HCT116 (cell line): ENCODE measurements at regions not wholly inside any gene's neighbourhood (a gene's known extent, or its start where the extent isn't known, plus 50 kb on each side); places are given as distances from the start of the nearest gene placed in this dataset.

Experiments
- ATAC-seq: fragments of 200-7000 bp; cut with Tn5 transposase; 2 replicates; pipeline ENCODE4 v1.9.1; 2020; ENCODE audit warnings: mild to moderate bottlenecking, moderate library complexity
- BruUV-seq: library from RNA; stranded (reverse); fragments of 400-500 nt; replicated peaks from 2 replicates; lab custom pipeline; 2021; lab: Mats Ljungman, UMichigan
- CTCF ChIA-PET: fragments of 300-600 bp; sonication (Branson Sonifier 250); formaldehyde crosslinking; loops from one replicate; lab custom pipeline; 2021; ENCODE audit warnings: antibody characterized with exemption; lab: Charles Lee
- POLR2A ChIA-PET: fragments of 300-600, 350-600 bp; sonication (Branson Sonifier 250); formaldehyde crosslinking; loops from one replicate; lab custom pipeline; 2021; ENCODE audit warnings: antibody characterized with exemption; lab: Charles Lee
- RAD21 ChIA-PET, 2 experiments: fragments of 300-600 bp; sonication (Branson Sonifier 250); formaldehyde crosslinking; loops; one replicate each; lab custom pipeline; 2023; ENCODE audit warnings: low total read pairs in 2 of 2; ENCODE audit not compliant: uncharacterized antibody in 2 of 2, unreplicated experiment in 2 of 2, low non-redundant PET in 1 of 2; lab: Charles Lee
- DNase-seq: peaks from one replicate; pipeline ENCODE4 v3.0.0-alpha.2; 2010; ENCODE audit warnings: low read depth, low spot score
- H2AFZ ChIP-seq: fragments of 200-600 bp; shearing (Covaris generic), sonication (generic); 2 replicates; pipeline ENCODE4 v1.6.1; 2017; ENCODE audit warnings: low read depth, mixed run types, mixed read lengths, antibody characterized with exemption, low read length; ENCODE audit not compliant: poor library complexity, severe bottlenecking
- H3K27ac ChIP-seq: 2 replicates; pipeline ENCODE4 v1.5.1; 2012; ENCODE audit warnings: low read depth, low read length
- H3K27me3 ChIP-seq: fragments of 200-600 bp; sonication (generic); 2 replicates; pipeline ENCODE4 v1.6.1; 2016; ENCODE audit warnings: mixed run types, low read length, mixed read lengths; ENCODE audit not compliant: insufficient read depth
- H3K36me3 ChIP-seq, 2 experiments: fragments of 200-500 bp in 1 of 2; fragments of 200-600 bp in 1 of 2; sonication (Bioruptor generic) in 1 of 2; sonication (generic) in 1 of 2; 2 replicates each; pipeline versions ENCODE4 v1.5.1 to v1.6.1; 2014 to 2016; ENCODE audit warnings: low read length in 2 of 2, inconsistent platforms in 1 of 2, mixed read lengths in 1 of 2, mixed run types in 1 of 2; ENCODE audit not compliant: insufficient read depth in 2 of 2, control insufficient read depth in 1 of 2
- H3K4me1 ChIP-seq, 2 experiments: fragments of 200-600 bp in 1 of 2; sonication (generic) in 1 of 2; 2 replicates each; pipeline versions ENCODE4 v1.5.1 to v1.6.1; 2012 to 2017; ENCODE audit warnings: low read length in 2 of 2, inconsistent platforms in 1 of 2, mild to moderate bottlenecking in 1 of 2, mixed read lengths in 1 of 2, mixed run types in 1 of 2, moderate library complexity in 1 of 2; ENCODE audit not compliant: insufficient read depth in 2 of 2, control insufficient read depth in 1 of 2
- H3K4me2 ChIP-seq: fragments of 200-600 bp; sonication (generic); 2 replicates; pipeline ENCODE4 v1.6.1; 2017; ENCODE audit warnings: mixed run types, low read length, mixed read lengths
- H3K4me3 ChIP-seq, 2 experiments: fragments of 200-600 bp in 1 of 2; sonication (generic) in 1 of 2; replicated peaks in 1 of 2; 2 replicates each; pipeline ENCODE4 v1.5.1; 2011 to 2016; ENCODE audit warnings: low read length in 2 of 2, control low read depth in 1 of 2, low read depth in 1 of 2, mild to moderate bottlenecking in 1 of 2, mixed read lengths in 1 of 2, mixed run types in 1 of 2
- H3K79me2 ChIP-seq: fragments of 200-600 bp; sonication (generic); 2 replicates; pipeline ENCODE4 v1.6.1; 2017; ENCODE audit warnings: mild to moderate bottlenecking, mixed run types, low read length, moderate library complexity, mixed read lengths; ENCODE audit not compliant: insufficient read depth
- H3K9ac ChIP-seq: fragments of 200-600 bp; sonication (generic); 2 replicates; pipeline ENCODE4 v1.6.1; 2016; ENCODE audit warnings: low read length, mixed read lengths
- H3K9me2 ChIP-seq: fragments of 200-600 bp; sonication (generic), shearing (Covaris generic); 2 replicates; pipeline ENCODE4 v1.6.1; 2017; ENCODE audit warnings: mixed run types, mild to moderate bottlenecking, moderate library complexity; ENCODE audit not compliant: insufficient read depth
- H3K9me3 ChIP-seq, 2 experiments: fragments of 200-500 bp in 1 of 2; fragments of 200-600 bp in 1 of 2; sonication (Bioruptor generic) in 1 of 2; sonication (generic) in 1 of 2; 2 replicates each; pipeline ENCODE4 v1.6.1; 2014 to 2017; ENCODE audit warnings: low read length in 2 of 2, mixed read lengths in 2 of 2, inconsistent platforms in 1 of 2, low read depth in 1 of 2, mild to moderate bottlenecking in 1 of 2, mixed run types in 1 of 2, moderate library complexity in 1 of 2; ENCODE audit not compliant: control insufficient read depth in 1 of 2, insufficient read depth in 1 of 2
- H4K20me1 ChIP-seq: fragments of 200-600 bp; sonication (generic), shearing (Covaris generic); 2 replicates; pipeline ENCODE4 v1.6.1; 2017; ENCODE audit warnings: mixed run types, mild to moderate bottlenecking, moderate library complexity; ENCODE audit not compliant: insufficient read depth
- CBX3 ChIP-seq: IDR thresholded peaks from 2 replicates; pipeline ENCODE4 v1.6.1; 2012; ENCODE audit warnings: low read depth
- EGR1 ChIP-seq: IDR thresholded peaks from 2 replicates; pipeline ENCODE4 v1.6.1; 2012; ENCODE audit warnings: low read depth
- ELF1 ChIP-seq: IDR thresholded peaks from 2 replicates; pipeline ENCODE4 v1.6.1; 2012; ENCODE audit warnings: low read depth, borderline replicate concordance
- EZH2 ChIP-seq: fragments of 200-600 bp; sonication (generic); IDR thresholded peaks from 2 replicates; pipeline ENCODE4 v1.6.1; 2017; ENCODE audit warnings: antibody characterized with exemption, mixed run types
- EZH2phosphoT487 ChIP-seq: fragments of 200-600 bp; IDR thresholded peaks from 2 replicates; pipeline ENCODE4 v1.6.1; 2018; ENCODE audit warnings: antibody characterized with exemption, borderline replicate concordance
- FOSL1 ChIP-seq: IDR thresholded peaks from 2 replicates; pipeline ENCODE4 v1.6.1; 2012; ENCODE audit warnings: low read depth
- POLR2A ChIP-seq: IDR thresholded peaks from 2 replicates; pipeline ENCODE4 v1.7.0; 2011; ENCODE audit warnings: borderline replicate concordance; ENCODE audit not compliant: insufficient read depth, insufficient read length; ENCODE audit errors: extremely low read depth
- POLR2AphosphoS5 ChIP-seq: IDR thresholded peaks from 2 replicates; pipeline ENCODE4 v1.6.1; 2011; ENCODE audit warnings: mild to moderate bottlenecking, low read depth, low read length, moderate library complexity
- SIN3A ChIP-seq: IDR thresholded peaks from 2 replicates; pipeline ENCODE4 v1.6.1; 2012; ENCODE audit warnings: low read depth
- SRF ChIP-seq: IDR thresholded peaks from 2 replicates; pipeline ENCODE4 v1.6.1; 2012; ENCODE audit warnings: low read depth
- TCF7L2 ChIP-seq: IDR thresholded peaks from 2 replicates; pipeline ENCODE4 v1.7.0; 2011; ENCODE audit warnings: borderline replicate concordance, inconsistent platforms; ENCODE audit not compliant: insufficient read depth, insufficient read length; ENCODE audit errors: extremely low read depth
- YY1 ChIP-seq: IDR thresholded peaks from 2 replicates; pipeline ENCODE4 v1.6.1; 2011; ENCODE audit warnings: low read length, low read depth, moderate library complexity, mild to moderate bottlenecking; ENCODE audit not compliant: insufficient replicate concordance; ENCODE audit errors: extremely low read depth
- ZFX ChIP-seq: fragments of 450-650 bp; IDR thresholded peaks from 2 replicates; pipeline ENCODE4 v1.6.1; 2017
- ZNF274 ChIP-seq: fragments of 200-500 bp; sonication (Bioruptor generic); IDR thresholded peaks from 2 replicates; pipeline ENCODE4 v1.6.1; 2014; ENCODE audit warnings: mild to moderate bottlenecking, low read depth, low read length, inconsistent platforms
- intact Hi-C: fragments of 100-400 bp; cut with micrococcal nuclease; formaldehyde crosslinking; loops from 2 replicates; pipeline ENCODE4 v1.10.0; 2022
- TF ChIP-seq, protein P1 (sequence below): IDR thresholded peaks from 2 replicates; pipeline ENCODE4 v1.6.1; 2011; ENCODE audit warnings: mild to moderate bottlenecking, low read length, moderate library complexity; ENCODE audit not compliant: insufficient replicate concordance; ENCODE audit errors: extremely low read depth
- TF ChIP-seq, protein P2 (sequence below): IDR thresholded peaks from 2 replicates; pipeline ENCODE4 v1.6.1; 2012; ENCODE audit warnings: low read depth

DNA sequence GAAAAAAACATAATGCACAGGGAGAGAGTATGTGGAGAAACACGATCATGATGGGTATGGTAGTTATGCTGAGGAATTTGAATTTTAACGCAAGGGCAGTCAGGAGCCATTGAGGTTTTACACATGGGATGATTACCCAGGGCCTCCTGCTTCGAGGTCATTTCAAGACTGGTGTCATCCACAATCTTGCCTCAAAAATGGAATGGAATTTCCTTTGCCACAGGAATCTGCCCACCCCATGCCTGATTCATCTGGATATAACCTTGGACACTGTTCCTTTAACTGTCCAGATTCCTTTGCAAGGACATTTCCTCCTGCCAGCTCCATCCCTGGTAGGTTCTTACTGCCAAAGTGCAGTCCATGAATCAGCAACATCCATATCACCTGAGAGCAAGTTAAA lies 655.9 kb upstream of the TENM4 start:
- H3K9me2 ChIP-seq, result no peaks in the 10 kb centered on the region
- DNase-seq (no peak), ATAC-seq (no peak)
- ChIA-PET POLR2A (no interaction called here), CTCF (no interaction called here), RAD21 (no interaction called here)
- H3K27me3 ChIP-seq, result no peaks in the 10 kb centered on the region
- peaks cover 0 to 9% of the 10 kb centered on the region in 2 experiments; a peak in 1 of 4 replicates for H3K9me3 ChIP-seq
- no peak overlapping the region for H2AFZ ChIP-seq
- H3K36me3 ChIP-seq, result no peaks in the 10 kb centered on the region
- no peak overlapping the region for H3K9ac ChIP-seq
- H4K20me1 ChIP-seq, result no peaks in the 10 kb centered on the region
- no peak overlapping the region for H3K4me2 ChIP-seq
- H3K27ac ChIP-seq, result no peak overlapping the region
- TF ChIP-seq ELF1 (no peak), CBX3 (no peak), POLR2AphosphoS5 (no peak), ZFX (no peak)
- no peaks in the 10 kb centered on the region for H3K4me1 ChIP-seq
- H3K4me3 ChIP-seq, result no peak overlapping the region
- intact Hi-C loops, result no loop called here
- BruUV-seq, result no TSS peak
- H3K79me2 ChIP-seq, result no peaks in the 10 kb centered on the region

DNA sequence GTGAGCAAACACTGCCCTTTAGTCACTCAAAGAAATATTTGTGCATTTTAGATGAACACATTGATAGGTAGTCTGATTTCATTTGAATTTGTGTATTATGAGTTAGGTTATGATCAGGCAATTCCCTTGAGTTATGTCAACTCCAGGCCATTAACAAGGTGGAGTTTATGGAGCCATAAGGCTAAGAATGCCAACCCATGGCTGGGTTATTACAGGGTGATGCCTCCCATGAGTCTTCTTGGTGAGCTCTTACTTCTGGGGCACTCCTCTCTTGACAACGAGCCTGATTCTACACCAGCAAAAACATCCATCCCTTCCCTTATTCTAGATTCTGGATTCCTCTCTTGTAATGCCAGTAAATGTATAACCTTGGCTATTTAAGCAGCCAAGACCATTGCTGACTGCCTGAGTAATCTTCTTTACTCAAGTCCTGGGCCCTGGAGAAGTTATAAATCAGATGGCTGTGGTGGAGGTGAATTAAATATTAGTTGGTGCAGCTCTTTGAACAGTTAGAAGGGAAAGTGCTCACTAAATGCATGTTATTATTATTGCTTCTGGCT lies 645.7 kb upstream of the TENM4 start:
- H3K9me2 ChIP-seq, result no peaks in the 10 kb centered on the region
- no peak overlapping the region for H3K4me2 ChIP-seq
- no peak overlapping the region for H2AFZ ChIP-seq
- no peaks in the 10 kb centered on the region for H3K36me3 ChIP-seq
- no peaks in the 10 kb centered on the region for H3K4me1 ChIP-seq
- ChIA-PET POLR2A (no interaction called here), RAD21 (no interaction called here), CTCF (no interaction called here)
- H3K4me3 ChIP-seq, result no peak overlapping the region
- no peak for DNase-seq
- H3K9me3 ChIP-seq, result peaks cover 3 to 18% of the 10 kb centered on the region in 2 experiments; a peak in 2 of 4 replicates
- no peaks in the 10 kb centered on the region for H3K27me3 ChIP-seq
- BruUV-seq, result no TSS peak
- H3K27ac ChIP-seq, result no peak overlapping the region
- no peaks in the 10 kb centered on the region for H4K20me1 ChIP-seq
- no peak for ATAC-seq
- intact Hi-C loops, result no loop called here
- no peak overlapping the region for H3K9ac ChIP-seq
- H3K79me2 ChIP-seq, result no peaks in the 10 kb centered on the region
- TF ChIP-seq SRF, result no peak
- TF ChIP-seq, protein P1, sequence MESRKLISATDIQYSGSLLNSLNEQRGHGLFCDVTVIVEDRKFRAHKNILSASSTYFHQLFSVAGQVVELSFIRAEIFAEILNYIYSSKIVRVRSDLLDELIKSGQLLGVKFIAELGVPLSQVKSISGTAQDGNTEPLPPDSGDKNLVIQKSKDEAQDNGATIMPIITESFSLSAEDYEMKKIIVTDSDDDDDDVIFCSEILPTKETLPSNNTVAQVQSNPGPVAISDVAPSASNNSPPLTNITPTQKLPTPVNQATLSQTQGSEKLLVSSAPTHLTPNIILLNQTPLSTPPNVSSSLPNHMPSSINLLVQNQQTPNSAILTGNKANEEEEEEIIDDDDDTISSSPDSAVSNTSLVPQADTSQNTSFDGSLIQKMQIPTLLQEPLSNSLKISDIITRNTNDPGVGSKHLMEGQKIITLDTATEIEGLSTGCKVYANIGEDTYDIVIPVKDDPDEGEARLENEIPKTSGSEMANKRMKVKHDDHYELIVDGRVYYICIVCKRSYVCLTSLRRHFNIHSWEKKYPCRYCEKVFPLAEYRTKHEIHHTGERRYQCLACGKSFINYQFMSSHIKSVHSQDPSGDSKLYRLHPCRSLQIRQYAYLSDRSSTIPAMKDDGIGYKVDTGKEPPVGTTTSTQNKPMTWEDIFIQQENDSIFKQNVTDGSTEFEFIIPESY, result no peak
- TF ChIP-seq EZH2phosphoT487, result no peak
- no peak for TF ChIP-seq POLR2A
- no peak for TF ChIP-seq POLR2AphosphoS5
- no peak for TF ChIP-seq TCF7L2
- TF ChIP-seq CBX3, result no peak
- TF ChIP-seq, protein P2, sequence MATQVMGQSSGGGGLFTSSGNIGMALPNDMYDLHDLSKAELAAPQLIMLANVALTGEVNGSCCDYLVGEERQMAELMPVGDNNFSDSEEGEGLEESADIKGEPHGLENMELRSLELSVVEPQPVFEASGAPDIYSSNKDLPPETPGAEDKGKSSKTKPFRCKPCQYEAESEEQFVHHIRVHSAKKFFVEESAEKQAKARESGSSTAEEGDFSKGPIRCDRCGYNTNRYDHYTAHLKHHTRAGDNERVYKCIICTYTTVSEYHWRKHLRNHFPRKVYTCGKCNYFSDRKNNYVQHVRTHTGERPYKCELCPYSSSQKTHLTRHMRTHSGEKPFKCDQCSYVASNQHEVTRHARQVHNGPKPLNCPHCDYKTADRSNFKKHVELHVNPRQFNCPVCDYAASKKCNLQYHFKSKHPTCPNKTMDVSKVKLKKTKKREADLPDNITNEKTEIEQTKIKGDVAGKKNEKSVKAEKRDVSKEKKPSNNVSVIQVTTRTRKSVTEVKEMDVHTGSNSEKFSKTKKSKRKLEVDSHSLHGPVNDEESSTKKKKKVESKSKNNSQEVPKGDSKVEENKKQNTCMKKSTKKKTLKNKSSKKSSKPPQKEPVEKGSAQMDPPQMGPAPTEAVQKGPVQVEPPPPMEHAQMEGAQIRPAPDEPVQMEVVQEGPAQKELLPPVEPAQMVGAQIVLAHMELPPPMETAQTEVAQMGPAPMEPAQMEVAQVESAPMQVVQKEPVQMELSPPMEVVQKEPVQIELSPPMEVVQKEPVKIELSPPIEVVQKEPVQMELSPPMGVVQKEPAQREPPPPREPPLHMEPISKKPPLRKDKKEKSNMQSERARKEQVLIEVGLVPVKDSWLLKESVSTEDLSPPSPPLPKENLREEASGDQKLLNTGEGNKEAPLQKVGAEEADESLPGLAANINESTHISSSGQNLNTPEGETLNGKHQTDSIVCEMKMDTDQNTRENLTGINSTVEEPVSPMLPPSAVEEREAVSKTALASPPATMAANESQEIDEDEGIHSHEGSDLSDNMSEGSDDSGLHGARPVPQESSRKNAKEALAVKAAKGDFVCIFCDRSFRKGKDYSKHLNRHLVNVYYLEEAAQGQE, result no peak
- TF ChIP-seq SIN3A, result no peak
- TF ChIP-seq EZH2, result no peak
- TF ChIP-seq ZNF274, result no peak
- TF ChIP-seq YY1, result no peak
- no peak for TF ChIP-seq EGR1
- no peak for TF ChIP-seq FOSL1
